MV-4-11 (cell line): ENCODE measurements at regions not wholly inside any gene's neighbourhood (a gene's known extent, or its start where the extent isn't known, plus 50 kb on each side); places are given as distances from the start of the nearest gene placed in this dataset.

Experiments used
- DNase-seq: peaks from one replicate; lab custom pipeline; 2025; lab: John Stamatoyannopoulos, UW

DNA sequence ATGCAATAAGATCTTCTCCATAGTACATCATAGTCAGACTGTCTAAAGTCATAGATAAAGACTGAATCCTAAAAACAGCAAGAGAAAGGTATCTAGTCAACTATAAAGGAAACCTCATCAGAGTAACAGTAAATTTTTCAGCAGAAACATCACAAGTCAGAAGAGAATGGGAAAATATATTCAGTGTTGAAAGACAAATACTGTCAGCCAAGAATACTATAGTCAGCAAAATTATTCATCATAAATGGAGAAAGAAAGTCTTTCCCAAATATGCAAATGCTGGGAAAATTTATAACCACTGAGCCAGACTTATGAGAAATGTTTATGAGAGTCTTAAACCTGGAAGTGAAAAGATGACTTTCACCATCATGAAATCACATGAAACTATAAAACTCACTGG is 136.7 kb downstream of the KDR start:
- DNase-seq: no peak

DNA sequence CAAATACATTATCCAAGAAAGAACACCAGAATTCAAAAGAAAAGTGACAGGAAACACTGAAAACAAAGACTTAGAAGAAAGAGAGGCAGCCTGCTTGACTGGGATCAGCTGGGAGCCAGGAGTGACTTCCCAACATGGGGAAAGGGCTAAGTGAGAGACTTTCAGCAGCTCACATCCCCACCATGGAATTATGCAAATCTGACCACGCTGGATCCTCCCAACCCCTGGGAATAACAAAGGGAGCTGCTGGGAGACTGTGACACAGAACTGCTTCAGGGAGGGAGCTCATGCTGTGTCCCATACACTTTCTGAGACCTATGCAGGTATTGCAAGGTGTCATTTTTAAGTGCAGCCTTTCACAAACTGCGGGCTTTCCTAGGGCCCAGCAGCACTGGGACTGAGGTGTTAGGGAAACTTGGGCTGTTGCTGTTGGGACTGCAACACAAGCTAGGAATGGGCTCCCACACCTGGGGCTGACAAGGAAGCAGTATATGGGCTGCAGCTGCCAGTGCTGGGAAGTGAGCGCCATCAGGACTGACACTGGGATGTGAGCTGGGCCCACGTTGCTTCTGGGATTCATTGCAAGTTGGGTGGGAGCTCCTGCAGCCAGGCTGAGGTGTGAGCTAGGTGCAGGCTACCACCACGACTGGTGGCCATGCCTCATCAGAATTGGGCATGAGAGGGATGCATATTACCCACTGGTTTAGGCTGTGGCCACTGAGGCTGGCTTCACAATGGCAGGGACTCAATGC is 139.1 kb downstream of the KDR start:
- DNase-seq: no peak

DNA sequence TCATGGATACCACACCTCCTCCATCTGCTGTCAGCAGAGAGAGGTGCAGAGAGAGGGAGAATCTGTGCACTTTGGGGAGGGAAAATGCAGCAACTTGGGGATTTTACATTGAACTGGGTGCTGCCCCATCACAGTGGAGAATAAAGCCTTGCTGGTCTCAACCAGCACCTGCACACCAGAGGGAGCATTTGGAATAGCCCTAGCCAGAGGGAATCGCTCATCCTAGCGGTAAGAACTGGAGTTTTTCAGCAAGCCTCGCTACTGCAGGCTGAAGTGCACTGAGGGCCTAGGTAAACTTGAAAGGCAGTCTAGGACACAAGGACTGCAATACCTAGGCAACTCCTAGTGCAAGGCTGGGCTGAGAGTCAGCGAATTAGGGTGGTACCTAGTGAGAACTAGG is 148.7 kb downstream of the KDR start:
- DNase-seq: no peak

DNA sequence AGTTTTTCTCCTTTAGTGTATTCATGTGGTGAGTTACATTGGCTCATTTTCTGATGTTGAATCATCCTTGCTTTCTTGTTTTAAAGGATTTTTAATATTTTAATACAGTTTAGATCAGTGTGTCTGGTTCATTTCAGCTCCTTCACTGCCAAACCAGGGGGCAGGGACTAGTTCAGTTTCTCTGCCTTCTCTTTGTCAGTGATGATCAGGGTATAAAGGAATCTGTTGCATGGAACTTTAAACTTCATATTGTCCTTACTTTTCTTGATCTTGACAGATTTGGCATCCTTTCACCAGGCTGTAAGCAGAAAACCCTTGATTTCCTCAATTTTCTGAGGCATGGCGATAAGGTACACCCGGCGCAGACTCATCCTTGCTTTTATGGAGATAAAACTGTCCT is 149.4 kb downstream of the KDR start:
- no peak for DNase-seq

DNA sequence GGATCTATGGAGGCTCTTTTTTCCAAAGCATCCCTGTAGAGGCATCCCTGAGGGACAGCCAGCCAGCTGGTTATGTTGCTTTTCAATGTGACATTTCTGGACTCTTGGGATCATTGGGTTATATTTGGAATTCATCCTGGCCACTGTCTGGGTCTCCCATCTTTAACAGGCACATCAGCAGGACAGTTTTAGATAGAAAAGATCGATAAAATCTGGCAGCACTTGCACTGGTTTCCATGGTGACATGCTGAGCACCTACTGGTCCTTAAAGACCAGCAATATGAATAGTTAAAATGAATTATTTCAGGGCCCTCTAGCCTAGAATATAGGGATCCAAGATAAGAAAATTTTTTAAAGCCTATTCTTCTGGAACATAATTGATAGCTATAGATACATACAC is 151.6 kb downstream of the KDR start:
- no peak for DNase-seq

DNA sequence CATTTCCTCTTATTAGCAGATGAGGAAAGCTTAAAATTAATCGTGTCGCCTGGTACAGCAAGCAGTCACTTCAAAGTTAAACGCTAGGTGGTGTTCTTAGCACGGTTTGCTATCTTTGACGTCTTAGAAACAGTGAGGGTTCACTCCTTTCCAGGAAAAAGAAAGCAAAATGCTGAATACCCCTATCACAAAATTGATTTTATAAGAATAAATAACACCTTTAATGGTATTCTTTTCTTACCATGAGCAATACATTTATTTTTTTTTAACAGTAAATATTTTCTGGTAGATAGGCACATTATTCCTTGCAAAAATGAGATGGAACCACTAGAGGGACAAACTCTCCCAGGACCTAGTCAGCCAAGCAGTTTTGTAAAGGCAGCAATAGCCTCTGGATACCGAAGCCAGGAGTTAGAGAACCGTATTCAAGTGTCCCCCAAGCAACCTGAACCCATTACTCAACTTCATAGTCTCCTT is 153.9 kb downstream of the KDR start:
- peak; percentile 27 for DNase-seq

DNA sequence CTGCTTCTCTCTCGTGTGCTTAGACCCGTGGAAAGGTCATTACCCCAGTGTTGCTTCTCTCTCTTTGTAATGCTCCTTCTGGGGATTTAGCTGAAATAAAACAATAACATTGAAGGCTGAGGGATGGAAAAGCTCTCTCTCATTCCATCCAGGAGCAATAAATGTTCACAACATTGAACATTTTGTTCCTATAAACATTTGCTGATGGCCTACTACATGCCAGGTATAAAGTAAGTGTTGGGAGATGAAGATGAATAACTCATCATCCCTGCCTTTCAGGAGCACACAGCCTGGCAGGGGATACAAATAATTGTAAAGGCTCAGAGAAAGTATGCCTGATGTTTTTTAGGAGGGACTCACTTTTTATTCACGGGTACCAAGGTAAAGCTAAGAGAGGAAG is 158.1 kb downstream of the KDR start:
- DNase-seq: no peak

DNA sequence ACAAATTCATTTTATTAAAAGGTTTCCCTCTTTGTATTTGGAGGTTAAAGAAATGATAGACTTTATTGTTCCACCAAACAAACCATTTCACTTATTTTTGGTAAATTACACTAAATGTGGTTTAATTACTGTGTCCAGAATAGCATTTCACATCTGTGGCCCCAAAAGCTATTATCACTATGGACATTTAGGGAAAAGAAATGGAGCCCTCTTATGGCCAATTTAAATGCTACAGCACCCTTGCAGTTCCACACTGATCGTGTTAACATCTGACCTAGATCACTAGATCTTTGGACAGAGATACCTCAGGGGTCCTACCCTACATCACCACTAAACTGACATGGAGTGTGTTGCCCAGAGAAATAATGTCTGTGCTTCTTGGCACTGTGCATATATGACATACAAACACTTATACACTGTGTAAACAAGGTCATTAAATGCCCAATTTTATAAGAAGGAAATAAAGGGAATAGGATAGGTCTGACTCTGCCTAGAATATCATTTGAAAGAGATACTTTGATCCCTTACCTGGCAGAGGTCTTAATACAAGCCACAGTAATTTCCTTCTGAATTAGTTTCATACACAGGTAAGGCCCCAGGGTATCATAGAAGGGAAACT is 163.9 kb downstream of the KDR start:
- peak; percentile 30 for DNase-seq

DNA sequence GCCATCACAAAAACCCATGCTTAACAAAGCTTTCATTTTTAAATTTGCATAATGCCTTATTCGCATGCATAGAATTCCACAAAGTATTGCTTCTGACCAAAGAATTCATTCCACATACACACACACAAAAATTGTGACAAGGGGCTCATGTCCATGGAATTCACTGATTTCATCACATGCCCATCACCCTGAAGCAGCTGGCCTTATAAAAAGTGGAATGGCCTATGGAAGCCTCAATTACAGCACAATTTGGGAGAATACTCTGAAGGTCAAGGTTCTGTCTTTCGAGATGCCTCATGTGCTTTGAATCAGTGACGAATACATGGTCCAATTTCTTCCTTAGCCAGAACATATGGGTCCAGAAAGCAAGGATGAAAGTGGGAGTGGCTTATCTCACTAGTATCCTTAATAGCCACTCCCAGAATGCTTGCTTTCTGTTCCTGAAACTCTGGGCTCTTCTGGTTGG is 165.7 kb downstream of the KDR start:
- DNase-seq: no peak

DNA sequence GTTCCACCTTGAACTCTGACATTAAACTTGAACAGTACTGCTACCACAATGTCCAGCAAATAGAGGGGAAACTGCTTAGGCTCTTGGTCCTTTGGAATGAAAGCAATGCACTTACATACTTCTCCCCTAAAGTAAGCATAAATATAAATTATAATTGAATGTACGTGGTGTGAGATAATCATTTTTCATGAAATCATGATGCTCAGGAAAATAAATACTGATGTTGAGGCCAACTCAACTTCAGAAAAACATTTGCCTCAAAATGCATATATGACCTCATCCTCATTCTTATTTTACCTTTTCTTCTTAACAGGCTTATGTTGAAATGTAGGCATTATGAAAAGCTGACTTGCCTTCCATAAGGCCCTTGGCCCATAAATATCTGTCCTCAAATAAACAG is 166.3 kb downstream of the KDR start:
- DNase-seq: no peak

DNA sequence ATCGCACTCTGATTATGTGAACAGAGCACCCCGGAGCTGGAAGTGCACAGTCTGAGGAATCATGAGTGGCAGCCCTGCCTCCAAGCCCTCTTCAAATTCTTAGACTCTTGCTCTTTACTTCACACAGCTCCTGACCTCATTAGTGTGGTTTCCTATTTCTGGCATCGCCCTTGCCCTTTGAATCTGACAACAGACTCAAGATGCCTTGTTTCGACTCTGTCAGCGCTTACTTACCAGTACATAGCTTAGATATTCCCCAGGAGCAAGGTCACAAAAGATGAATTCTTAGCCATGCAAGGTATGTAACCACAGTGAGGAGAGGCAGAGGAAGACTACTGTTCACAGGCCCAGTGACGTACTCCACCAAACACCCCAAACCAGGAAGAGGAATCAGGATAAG is 167.2 kb downstream of the KDR start:
- DNase-seq: peak; percentile 24

DNA sequence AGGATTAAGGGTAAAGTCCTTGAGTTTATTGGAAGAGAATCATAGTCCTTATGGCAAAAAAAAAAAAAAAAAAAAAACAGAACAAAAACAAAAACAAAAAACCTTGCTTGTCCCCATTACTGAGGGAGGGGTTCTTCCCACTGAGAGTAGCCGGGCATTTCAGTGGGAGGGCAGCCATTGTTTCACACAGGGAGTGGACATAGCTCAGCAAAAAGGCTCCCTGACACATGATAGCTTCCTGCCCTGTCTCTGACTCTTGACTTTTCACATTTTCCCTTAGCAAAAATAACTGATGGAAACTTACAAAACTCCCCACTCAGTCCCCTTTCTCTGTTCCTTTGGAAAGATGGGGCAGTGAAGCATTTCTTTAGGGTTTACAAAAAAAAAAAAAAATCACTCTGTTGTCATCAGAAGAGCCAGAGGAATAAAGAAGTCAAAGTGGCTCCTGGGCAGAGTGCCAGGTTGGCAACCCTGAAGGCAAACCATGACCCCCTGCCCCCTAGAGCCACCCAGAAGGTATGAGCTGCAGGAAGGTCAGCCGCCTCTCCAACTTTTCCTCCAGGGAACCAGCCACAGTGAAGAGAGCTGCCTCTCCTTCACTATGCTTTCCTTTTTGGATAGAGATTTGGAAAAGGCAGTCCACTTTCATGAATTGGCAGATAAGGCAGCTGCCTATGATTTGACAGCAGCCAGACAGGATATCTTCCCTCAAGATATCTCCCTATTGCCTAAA is 170.6 kb downstream of the KDR start:
- DNase-seq: no peak

DNA sequence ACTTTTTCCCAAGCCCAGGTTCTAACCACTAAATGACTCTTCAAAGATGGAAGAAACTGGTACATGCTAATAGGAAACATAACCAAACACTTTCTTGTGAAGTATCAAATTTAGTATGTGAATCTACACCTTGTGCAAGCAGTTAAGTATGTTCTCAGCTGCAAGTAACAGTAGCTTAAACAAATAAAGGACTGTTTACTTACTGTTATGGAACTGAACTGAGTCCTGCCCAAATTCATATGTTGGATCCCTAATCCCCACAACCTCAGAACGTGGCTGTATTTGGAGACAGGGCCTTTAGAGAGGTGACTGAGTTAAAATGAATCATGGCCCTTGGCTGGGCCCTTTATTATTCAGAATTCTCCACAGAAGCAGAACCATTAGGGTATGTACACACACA is 178.7 kb downstream of the KDR start:
- DNase-seq: no peak

DNA sequence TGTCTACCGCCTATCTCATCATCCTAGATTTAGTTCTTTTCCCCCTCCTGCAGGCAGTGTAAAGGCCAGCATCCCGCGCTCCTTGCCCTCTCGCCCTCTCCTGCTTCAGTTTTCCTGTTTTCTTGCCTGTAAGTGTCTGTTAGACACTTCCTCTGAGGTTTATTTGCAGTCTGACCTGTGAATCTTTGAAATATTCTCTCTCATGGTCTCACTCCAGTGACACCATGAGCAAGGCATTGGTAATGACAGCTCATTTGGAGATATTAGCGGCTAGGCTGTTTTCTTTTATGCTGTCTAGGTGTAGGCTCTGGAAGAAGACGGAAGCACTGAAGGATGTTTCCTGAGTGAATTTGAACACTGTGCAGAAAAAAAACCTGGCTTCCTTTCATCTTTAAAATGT is 179.6 kb downstream of the KDR start:
- no peak for DNase-seq

DNA sequence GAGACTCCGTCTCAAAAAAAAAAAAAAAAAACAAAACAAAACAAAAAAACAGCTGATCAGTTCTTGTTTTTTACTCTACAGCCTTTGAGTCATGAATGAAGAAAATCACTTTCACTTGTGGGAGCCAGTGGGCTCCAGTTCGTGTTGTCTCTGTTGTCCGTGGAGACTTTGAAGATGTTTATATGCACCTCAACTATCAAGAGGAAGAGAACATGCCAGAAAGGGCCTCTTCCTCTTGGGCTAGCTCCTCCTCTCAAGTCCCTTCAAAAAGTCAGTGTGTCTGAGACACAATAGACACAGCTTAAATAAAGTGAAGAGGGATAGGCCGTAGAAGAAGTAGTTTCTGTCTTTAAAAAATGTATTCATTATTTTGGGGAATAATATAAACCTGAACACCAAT is 182.7 kb downstream of the KDR start:
- DNase-seq: peak; percentile 8

DNA sequence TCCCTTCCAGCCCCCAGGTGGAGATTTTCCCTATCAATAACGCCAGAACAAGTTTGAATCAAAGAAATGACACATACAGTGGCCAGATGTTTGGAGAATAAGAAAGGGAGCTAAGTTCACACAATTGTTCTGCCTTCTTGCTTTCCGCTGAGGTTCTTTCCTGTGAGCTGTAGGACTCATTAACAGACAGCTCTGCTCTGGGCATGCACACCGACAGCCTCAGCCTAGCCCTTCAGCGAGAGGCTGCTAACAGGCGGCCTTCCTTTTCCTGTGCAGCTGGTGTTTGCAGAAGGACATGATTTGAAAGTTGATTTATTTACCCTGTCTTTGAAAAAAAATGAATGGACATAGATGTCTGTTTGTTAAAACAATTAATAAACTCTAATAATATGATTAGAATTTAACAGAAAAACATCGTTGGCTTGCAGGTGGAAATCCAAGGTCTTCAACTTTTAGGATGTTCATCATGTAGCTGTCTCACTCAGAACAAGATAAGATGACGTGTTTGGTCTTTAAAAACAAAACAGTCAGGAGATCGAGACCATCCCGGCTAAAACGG is 183.3 kb downstream of the KDR start:
- DNase-seq: peak; percentile 9

DNA sequence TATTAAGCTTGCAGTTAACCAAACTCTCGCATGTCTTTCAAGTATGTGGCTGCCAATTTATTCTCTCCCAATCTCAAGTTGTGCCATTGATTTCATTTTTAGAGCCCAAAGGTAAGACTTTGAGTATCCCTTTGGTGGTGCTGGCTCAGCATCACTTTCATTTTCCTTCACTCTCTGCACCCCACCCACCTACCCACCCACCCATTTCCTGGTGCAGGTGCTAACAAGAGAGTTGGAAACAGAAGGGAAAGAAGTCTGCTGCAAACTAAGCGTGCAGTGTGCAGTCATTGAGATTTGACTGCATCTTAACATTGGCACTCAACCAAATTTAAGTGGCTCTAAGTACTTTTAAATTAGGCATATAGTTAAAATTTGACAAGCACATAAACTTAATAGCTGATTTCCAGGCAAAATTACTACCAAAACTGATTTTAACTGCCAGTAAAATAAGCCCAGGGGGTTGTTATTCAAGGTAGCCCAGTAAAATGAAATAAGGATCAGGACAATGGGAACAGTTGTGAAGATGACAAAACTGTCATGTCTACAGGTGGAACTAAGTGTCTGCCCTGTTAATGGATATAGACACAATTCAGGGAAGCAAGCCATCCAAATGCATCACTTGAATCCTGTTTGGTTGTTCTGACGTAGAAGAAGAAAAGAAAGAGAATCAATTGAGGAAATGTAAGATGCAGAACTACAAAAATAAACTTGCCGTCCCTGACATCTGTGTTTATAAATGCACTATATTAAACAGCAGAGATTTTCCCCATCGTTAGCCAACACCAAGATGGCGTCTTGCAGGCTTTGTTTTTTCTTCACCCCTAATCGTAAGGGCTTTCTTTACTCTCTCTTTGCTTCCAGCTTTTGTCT is 184.2 kb downstream of the KDR start:
- no peak for DNase-seq

DNA sequence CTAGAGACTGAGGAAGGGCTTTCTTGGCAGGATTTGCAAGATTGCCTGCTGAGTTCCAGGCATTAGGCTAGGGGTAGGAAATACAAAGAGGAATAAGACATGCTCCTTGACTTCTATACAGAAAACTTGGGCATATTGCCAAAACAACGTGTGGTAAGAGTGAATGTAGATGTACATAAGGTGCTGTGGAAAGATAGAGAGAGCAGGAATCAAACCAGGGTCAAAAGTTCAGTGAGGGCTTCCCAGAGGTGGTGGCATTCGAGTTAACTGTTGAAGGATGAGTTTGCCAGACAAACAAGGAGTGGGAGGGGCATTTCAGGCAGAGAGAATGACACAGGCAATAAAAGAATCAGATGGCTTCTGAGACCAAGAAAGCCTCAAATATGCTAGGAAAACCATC is 187.9 kb downstream of the KDR start:
- peak; percentile 7 for DNase-seq

DNA sequence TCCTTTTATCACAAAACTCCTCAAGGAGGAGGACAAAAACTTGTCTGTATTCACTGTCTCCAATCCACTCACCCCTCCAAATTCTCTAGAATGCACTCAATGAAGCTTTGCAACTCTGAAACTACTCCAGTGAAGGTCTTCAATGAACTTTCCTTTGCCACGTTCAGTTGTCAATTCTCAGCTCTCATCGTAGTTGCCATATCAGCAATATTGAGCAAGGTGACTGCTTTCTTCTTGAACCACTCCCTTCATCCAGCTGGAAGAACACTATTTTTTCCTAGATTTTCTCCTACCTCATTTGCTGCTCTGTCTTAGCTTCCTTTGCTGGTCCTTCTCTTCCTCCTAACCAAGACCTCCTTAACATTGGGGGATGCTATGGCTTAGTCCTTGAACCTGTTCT is 191.8 kb downstream of the KDR start:
- no peak for DNase-seq

DNA sequence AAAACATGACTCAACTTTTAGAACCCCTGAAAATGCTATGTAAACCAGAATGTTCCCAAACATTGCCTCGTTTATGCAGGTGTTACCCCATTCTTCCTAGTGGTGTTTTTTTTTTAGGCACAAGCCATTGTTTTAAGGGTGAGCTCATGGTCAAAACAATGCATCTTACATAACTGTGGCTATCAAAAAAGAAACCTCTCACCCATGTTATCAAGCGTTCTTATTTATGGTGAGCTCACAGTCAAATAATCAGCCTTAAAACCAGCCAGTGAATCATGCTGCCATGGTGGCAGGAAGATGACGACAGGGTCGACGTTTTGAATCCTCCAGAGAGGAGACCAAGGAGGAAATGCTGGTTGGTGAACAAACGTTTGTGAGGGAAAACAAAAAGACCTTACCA is 195.2 kb downstream of the KDR start:
- DNase-seq: peak; percentile 11

DNA sequence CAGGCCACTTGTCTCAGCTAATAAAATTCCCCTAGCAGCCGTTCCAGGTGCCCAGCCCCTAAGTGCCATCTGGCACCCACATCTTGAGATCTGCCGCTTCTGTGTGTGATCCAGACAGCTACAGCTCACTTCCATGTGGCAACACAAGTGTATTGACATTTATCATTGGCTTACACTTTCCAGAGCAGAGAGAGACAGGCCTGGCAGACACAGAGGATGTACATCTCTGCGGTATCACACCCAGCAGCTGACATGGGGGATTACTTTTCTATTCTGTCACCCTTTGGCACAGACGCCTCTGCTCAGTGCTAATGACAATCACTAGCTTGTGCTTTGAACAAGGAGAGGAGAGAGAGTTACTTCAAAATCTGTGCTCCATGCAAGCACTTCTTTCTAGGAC is 195.9 kb downstream of the KDR start:
- no peak for DNase-seq

DNA sequence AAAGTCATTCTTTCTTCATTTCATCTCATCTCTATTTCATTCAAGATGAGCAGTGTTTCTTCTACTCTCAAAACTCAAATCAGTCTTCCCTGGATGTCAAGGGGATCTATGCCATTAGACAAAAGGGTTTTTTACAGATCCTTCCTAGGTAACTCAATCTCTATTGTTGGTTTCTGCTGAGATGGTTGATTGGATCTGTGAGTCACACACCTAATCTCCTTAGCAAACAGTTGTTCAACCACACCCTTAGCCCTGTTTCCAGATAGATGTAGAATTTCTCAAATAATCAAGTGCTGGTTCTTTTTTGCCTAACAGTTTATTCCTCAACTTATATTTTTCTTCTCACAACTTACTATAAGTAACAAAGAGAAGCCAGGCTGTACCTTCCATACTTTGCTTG is 200.5 kb downstream of the KDR start:
- no peak for DNase-seq
